WTC11 (cell line): ENCODE measurements at regions not wholly inside any gene's neighbourhood (a gene's known extent, or its start where the extent isn't known, plus 50 kb on each side); places are given as distances from the start of the nearest gene placed in this dataset.

ENCODE experiments used
- CBFB ChIP-seq: sonication (generic); formaldehyde crosslinking; IDR thresholded peaks from 2 replicates; pipeline ENCODE4 v1.8.1; 2022; ENCODE audit warnings: mild to moderate bottlenecking, low read depth, missing genetic modification reagents
- E2F5 ChIP-seq: sonication (generic); formaldehyde crosslinking; IDR thresholded peaks from 2 replicates; pipeline ENCODE4 v1.8.1; 2022; ENCODE audit warnings: mild to moderate bottlenecking, moderate library complexity, missing genetic modification reagents
- MAX ChIP-seq: sonication (generic); formaldehyde crosslinking; IDR thresholded peaks from 2 replicates; pipeline ENCODE4 v1.8.0; 2022; ENCODE audit warnings: mild to moderate bottlenecking, missing genetic modification reagents
- STAT6 ChIP-seq: sonication (generic); formaldehyde crosslinking; conservative IDR thresholded peaks from 2 replicates; pipeline ENCODE4 v1.8.1; 2023; ENCODE audit warnings: mild to moderate bottlenecking, low read depth, missing genetic modification reagents, moderate library complexity
- ZNF317 ChIP-seq: sonication (generic); formaldehyde crosslinking; IDR thresholded peaks from 2 replicates; pipeline ENCODE4 v1.8.1; 2023; ENCODE audit warnings: low read depth, mild to moderate bottlenecking, moderate library complexity, missing genetic modification reagents, borderline replicate concordance
- ZNF671 ChIP-seq: fragments of 250-450 bp; sonication (Bioruptor Pico); IDR thresholded peaks from 2 replicates; pipeline ENCODE4 v1.8.0; 2021; ENCODE audit warnings: mild to moderate bottlenecking
- TF ChIP-seq, protein P1 (sequence below): fragments of 200-600 bp; IDR thresholded peaks from 2 replicates; pipeline ENCODE4 v1.8.0; 2022; ENCODE audit warnings: antibody characterized with exemption
- TF ChIP-seq, protein P2 (sequence below): sonication (generic); formaldehyde crosslinking; IDR thresholded peaks from 2 replicates; pipeline ENCODE4 v1.8.1; 2022; ENCODE audit warnings: low read depth, missing genetic modification reagents, borderline replicate concordance
- TF ChIP-seq, protein P3 (sequence below): sonication (generic); formaldehyde crosslinking; IDR thresholded peaks from 2 replicates; pipeline ENCODE4 v1.8.0; 2022; ENCODE audit warnings: missing genetic modification reagents

GRCh38 chr4:43835869-43836268 lies 612.7 kb downstream of the KCTD8 start:
- TF ChIP-seq, protein P1, sequence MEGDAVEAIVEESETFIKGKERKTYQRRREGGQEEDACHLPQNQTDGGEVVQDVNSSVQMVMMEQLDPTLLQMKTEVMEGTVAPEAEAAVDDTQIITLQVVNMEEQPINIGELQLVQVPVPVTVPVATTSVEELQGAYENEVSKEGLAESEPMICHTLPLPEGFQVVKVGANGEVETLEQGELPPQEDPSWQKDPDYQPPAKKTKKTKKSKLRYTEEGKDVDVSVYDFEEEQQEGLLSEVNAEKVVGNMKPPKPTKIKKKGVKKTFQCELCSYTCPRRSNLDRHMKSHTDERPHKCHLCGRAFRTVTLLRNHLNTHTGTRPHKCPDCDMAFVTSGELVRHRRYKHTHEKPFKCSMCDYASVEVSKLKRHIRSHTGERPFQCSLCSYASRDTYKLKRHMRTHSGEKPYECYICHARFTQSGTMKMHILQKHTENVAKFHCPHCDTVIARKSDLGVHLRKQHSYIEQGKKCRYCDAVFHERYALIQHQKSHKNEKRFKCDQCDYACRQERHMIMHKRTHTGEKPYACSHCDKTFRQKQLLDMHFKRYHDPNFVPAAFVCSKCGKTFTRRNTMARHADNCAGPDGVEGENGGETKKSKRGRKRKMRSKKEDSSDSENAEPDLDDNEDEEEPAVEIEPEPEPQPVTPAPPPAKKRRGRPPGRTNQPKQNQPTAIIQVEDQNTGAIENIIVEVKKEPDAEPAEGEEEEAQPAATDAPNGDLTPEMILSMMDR = no peak
- TF ChIP-seq STAT6 (no peak), MAX (CRISPR knock-in tag) (no peak), ZNF317 (CRISPR knock-in tag) (no peak), E2F5 (CRISPR knock-in tag) (no peak), ZNF671 (CRISPR knock-in tag) (no peak), CBFB (CRISPR knock-in tag) (no peak)
- TF ChIP-seq, protein P2, sequence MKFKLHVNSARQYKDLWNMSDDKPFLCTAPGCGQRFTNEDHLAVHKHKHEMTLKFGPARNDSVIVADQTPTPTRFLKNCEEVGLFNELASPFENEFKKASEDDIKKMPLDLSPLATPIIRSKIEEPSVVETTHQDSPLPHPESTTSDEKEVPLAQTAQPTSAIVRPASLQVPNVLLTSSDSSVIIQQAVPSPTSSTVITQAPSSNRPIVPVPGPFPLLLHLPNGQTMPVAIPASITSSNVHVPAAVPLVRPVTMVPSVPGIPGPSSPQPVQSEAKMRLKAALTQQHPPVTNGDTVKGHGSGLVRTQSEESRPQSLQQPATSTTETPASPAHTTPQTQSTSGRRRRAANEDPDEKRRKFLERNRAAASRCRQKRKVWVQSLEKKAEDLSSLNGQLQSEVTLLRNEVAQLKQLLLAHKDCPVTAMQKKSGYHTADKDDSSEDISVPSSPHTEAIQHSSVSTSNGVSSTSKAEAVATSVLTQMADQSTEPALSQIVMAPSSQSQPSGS (CRISPR knock-in tag) = no peak
- TF ChIP-seq, protein P3, sequence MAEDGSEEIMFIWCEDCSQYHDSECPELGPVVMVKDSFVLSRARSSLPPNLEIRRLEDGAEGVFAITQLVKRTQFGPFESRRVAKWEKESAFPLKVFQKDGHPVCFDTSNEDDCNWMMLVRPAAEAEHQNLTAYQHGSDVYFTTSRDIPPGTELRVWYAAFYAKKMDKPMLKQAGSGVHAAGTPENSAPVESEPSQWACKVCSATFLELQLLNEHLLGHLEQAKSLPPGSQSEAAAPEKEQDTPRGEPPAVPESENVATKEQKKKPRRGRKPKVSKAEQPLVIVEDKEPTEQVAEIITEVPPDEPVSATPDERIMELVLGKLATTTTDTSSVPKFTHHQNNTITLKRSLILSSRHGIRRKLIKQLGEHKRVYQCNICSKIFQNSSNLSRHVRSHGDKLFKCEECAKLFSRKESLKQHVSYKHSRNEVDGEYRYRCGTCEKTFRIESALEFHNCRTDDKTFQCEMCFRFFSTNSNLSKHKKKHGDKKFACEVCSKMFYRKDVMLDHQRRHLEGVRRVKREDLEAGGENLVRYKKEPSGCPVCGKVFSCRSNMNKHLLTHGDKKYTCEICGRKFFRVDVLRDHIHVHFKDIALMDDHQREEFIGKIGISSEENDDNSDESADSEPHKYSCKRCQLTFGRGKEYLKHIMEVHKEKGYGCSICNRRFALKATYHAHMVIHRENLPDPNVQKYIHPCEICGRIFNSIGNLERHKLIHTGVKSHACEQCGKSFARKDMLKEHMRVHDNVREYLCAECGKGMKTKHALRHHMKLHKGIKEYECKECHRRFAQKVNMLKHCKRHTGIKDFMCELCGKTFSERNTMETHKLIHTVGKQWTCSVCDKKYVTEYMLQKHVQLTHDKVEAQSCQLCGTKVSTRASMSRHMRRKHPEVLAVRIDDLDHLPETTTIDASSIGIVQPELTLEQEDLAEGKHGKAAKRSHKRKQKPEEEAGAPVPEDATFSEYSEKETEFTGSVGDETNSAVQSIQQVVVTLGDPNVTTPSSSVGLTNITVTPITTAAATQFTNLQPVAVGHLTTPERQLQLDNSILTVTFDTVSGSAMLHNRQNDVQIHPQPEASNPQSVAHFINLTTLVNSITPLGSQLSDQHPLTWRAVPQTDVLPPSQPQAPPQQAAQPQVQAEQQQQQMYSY = no peak
